Suppressor macrophage treated with lipopolysaccharide for 4 hours (primary cell): ENCODE measurements at regions not wholly inside any gene's neighbourhood (a gene's known extent, or its start where the extent isn't known, plus 50 kb on each side); places are given as distances from the start of the nearest gene placed in this dataset.

Experiments used
- DNase-seq: peaks from one replicate; pipeline ENCODE4 v3.0.0-alpha.2; 2020

DNA sequence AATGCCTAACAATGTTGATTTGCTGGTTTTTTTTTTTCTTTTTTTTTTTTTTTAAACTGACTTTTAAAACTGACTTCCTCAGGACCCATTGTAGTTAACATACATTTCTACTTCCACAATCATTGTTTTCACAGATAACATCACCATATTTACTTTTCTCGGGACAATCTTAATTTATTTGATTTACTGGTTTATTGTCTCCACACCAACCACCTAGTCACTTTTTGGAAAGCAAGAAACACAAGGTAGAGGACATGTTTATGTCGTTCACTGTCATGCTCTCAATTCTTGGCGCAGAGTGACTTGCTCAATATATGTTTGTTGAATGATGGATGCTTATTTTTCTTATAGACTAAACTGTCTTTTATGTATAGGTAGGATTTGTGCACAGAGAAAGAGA is 2280.7 kb downstream of the MAT2B start:
- no peak for DNase-seq

DNA sequence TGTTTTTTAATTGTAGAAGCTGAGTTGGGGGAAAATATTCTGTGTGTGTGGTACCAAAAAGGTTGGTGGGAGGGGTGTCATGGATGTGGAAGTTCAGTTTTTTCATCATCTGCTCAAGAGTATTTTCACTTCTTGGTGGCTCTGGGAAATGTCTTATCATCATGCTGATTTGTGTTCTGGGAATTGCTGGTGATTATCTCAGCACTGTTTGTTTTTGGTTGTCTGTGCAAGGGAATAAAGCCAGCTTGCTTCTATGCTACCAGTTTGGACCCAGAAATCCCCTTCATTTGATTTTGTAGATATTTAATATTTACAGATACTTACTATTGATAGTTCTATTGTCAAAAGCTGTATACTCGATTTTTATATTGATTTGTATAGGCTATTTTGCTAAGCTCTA is 2289.7 kb downstream of the MAT2B start:
- no peak for DNase-seq

DNA sequence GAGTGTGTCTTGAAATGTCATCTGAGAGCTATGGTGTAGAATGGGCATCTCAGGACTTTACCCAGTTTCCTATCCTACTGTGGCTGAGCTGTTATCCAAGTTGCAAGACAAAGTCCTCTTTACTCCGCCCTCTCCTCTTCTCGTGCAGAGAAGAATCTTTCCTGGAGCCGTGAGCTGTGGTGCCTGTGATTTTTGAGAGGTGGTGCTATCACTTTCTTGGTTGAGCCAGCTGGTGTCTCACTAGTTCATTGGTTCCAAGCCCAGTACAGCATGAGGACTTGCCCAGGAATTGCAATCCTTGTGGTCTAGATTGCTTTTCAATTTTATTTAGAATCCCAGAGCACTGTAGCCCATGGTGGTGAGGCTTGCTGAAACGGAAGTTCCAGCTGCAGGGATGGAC is 2300.3 kb downstream of the MAT2B start:
- DNase-seq = no peak

DNA sequence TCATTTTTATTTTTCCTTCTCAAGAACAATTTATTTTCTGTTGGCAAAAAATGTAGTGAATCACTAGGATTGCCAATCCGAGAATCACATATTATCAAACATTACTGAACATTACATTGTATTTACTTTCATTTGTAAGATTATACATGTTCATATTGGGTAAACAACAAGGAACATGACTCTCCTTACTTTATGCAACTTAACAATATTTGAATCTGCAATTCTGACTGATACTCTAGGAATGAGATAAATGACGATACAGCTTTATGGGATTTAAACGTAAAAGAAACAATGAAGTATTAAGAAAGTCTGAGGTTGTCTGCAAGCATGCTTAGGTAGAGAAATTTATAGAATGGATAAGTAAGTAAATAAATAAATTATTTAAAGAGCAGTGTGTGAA is 2302.9 kb downstream of the MAT2B start:
- DNase-seq = no peak

DNA sequence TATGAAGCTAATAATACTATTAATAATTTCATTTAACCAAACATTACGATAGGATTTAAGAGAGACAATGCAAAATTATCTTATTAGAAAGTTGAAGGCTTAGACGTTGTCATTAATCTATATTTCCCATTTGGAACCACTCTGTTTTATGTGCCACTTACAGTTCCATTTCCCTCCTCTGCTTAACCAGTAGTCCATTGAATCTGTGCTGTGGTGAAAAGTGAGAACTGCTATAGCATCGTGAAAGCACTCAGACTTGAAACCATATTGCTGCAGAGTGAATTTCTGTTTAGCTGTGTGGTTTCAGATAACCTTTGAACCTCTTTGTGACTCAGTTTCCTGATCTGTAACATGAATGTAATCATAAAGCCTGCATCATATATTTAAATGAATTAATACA is 2304.5 kb downstream of the MAT2B start:
- DNase-seq = no peak

DNA sequence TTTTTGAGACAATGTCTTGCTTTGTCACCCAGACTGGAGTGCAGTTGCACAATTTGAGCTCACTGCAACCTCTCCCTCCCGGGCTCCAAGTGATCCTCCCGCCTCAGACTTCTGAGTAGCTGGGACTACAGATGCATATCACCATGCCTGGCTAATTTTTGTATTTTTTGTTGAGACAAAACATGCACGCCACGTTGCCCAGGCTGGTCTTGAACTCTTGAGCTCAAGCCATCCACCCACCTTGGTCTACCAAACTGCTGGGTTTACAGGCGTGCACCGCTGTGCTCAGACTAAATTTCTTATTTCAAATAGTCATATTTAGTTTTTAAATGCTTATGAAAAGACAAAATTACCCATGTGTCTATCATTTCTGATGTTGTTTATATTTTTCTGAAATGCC is 2324.1 kb downstream of the MAT2B start:
- DNase-seq = no peak

DNA sequence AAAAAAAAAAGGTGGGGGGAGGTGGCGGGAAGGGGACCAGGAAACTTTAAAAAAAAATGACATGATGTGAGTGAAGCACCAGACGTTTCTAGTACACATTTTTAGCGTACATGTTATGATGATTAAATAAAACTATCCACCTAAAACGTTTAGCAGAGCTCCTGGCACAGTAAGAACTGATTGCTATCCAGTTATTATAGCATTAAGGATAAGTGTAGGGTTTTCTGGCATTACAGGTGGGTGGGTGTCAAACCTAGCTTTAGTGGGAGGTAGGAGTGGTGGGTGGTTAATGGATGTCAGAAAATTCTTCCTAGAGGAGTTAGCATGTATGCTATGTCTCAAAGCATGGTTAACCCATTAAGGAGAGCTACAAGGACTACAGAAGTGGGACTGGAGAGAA is 2329.5 kb downstream of the MAT2B start:
- no peak for DNase-seq

DNA sequence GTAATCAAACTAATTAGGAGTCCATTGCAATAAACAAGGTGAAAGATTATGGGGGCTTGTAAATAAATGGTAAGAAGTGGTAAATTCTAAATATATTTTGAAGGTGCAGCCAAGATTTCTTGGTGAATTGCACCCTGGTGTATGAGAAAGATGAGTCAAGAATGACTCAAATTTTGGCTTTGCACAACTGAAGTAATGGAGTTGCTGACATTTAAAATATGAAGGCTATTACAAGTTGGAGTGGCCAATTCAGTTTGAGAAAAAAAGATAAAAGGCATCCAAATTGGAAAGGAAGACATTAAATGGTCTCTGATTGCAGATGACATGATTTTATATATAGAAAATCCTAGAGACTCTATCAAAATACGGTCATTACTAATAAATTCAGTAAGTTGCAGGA is 2330.6 kb downstream of the MAT2B start:
- DNase-seq = no peak

DNA sequence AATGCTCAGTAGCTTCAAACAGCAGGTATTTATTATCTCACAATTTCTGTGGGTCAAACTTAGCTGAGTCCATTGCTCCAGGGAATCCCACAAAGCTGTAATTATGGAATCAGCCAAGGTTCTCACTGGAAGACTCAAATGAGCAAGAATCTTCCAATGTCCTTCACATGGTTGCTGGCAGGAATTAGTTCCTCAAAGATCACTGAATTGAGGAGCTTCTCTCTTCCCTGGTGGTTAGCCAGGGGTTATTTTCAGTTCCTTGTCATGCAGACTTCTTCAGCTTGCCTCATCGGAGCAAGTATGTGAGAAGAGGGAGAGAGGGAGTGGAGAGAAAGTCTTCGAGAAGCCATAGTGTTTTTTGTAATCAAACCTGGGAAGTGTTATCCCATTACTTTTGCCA is 2331.9 kb downstream of the MAT2B start:
- DNase-seq = no peak

DNA sequence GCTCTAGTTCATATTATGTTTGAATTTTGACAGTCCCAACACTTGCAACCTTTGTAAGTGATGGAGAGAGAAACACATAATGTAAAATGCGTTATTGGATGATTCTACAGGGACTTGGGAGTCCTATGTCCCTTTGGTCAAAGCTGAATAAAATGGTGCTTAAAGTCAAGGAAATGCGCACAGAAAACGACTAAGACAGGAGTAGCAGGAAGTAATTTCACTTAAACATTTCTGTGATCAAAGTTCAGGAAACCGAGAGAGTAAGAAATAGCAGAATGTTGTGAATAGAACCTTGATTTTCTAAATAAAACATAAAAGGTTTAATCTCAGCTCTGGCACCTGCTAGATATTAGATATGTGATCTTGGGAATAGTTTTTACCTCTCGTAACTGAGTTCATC is 2339.2 kb downstream of the MAT2B start:
- no peak for DNase-seq

DNA sequence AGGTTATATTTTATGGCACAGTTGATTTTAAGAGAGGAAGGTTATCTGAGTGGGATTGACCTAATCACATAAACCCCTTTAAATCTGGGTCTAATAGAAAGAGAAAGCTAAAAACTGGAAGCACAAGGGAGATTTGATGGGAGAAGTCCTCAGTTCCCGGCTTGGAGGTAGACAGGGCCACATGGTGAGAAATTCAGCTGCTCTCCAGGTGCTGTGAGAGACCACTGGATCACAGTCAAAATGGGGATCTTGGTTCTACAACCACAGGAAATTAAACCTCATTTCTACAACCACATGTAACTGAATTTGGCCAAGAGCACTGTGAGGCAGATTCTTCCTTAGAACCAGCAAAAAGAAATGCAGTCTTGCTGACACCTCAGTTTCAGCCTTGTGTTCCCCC is 2352.7 kb downstream of the MAT2B start:
- DNase-seq = no peak

DNA sequence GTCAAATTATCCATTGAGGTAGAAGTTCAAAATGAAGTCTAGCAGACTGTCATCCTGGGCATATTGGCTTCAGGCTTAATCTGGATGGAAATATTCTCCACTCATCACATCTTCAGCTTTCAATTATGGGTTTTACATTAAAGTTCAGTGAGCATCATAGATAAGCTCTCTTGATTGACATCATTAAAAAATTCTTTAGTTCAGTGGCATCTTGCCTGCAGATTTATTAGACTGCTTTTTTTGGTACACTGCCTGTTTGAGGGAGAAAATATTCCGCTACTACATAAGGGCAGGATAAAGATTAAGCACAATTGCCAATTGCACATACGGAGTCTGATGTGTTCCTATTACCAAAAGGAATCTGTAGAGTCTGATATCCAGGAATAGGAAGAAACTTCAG is 2353.8 kb downstream of the MAT2B start:
- DNase-seq = no peak

DNA sequence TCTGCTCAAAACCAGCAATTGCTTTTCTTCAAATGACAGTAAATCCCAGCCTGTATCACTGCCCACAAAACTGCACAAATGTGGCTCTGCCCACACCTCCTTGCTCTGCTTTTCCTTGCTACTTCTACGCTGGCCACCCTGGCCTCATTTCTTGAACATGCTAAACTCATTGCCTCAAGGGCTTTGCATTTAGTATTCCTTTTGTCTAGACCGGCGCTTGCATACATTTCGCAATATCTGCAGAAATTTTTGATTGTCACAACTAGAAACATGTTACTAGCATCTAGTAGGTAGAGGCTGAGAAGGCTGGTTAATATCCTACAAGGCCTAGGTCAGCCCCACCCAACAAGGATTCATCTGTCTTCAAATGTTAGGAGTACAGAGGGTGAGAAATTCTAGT is 2357.8 kb downstream of the MAT2B start:
- no peak for DNase-seq

DNA sequence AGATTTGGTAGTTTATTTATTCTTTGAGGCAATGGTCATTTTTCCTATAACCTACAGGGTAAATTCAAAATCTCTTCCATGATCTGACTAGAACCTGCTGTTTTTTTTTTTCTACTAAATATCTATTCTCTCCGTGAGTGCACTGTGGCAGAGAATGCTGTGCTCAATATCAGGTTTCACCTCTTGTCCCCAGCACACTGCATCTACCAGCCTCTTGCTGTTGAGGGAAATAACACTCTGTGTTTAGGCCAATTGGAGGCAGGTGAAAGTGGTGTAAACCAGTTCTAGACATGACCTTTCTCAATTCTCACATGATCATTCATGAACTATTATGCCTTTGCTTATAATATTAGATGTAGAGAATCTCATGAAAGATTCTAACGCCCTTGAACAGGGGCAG is 2365.9 kb downstream of the MAT2B start:
- no peak for DNase-seq

DNA sequence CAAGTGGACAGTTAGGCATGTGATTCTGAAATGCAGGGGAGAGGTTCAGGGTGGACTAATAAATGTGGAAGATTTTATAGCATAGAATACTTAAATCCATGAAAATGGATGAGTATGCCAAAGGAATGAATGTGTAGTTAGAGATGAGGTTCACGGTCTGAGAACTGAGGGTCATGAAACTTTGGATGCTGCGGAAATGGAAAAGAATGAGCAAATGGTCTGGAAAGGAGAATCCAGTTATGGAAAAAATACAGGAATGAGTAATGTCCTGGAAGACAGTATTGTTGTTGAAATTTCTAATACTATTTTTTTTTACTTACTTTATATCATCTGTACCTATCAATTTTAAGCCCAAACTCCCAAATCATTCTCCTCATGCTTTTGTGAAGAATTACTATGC is 2369.4 kb downstream of the MAT2B start:
- DNase-seq = no peak

DNA sequence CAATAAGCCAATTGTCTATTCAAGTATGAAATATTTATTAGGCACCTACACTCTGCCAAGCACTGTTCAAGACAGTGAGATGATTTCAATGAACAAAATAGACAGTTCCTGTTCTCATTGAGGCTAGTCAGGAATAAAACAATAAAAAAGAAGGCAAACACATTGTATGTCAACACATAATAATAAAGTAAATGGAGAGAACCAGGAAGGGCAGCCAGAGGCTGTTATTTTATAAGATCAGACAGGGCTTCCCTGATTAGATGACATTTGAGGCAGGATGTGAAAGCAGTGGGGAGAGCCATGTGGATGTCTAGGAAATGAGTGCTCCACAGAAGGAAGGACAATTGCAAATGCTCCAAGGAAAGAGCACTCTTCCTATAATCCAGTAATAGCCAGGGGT is 2371.1 kb downstream of the MAT2B start:
- DNase-seq = no peak

DNA sequence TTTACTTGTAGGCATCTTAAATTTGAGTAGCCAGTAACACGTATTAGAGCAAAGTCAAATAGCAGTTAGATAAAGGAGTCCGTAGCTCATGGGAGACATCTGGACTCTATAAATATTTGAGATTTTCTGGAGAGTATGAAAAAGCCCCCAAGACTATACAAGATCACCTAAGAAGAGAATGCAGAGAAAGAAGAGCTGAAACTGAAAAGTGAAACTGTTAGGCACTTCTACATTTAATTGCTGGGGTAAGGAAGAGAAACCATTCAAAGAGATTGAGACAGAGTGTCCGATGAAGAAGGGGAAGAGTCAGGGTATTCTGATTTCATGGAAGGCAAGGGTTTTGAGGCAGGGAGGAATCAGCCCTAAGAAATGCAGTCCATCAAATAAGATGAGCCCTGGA is 2372.1 kb downstream of the MAT2B start:
- no peak for DNase-seq

DNA sequence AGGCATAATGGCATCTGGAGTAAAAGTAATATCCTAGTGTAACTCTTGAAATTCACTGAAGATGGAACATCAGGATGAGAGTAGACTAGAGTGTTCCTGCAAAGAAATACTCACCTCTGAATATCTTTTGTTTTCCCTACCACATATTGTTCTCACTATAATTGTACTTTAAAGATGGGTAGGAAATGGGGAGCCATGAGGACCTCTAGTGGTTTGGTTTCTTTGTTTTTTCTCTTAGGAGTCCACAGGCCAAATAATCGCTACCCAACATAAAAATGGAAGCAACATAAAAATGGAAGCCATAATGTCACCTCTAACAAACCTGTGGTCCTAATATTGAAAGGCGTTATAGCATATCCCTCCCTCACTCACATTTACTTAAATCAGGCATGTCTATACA is 2375.8 kb downstream of the MAT2B start:
- no peak for DNase-seq

DNA sequence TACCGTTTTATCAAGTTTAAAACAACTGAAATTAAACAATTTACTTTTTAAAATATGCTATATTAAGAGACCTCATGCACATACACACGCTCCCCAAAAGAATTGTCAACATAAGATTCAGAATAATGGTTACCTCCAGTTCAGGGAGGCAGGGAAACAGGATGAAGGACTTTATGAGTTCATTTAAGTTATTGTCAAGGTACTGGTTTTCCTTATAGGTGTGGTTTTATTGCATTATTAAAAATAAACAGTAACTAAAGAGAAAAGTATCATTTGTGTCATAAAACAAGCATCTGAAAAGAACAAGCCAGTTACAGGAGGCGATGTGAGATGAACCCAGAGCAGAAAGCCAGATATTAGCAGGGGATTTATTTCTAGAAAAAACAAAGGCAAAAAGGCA is 2376.7 kb downstream of the MAT2B start:
- no peak for DNase-seq

DNA sequence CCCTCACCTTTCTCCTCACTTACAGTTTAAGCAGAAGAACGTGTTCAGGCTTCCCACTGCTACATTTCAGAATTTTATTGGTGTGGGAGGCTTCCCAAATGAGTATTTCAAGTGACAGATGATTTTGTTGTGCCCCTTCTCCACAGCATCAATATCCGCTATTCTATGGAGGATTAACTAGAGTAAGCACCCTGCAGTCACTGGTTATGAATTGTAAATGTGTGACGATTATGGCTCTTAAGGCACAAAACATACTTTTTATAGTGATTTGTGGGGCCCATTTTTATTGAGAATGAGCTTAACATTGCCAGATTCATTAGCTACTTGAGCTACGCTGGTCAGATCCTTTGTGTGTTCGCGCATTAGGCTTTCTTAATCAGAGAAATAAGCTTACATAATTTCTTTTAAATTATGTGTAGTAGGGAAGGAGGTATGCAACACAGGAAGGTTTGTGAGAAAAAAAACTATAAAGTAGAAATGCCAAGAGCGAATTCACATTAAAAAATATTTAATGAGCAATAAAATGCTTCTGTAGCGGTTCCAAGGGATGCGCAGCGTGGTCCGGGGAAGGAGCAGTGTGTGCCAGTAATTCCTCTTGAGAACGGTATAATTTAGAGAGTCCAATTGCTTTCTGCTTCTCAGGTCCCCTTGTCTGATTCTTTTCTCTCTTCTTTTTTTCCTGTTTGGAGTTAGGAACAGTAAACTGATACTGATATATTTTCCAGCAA is 2380.4 kb downstream of the MAT2B start:
- no peak for DNase-seq

DNA sequence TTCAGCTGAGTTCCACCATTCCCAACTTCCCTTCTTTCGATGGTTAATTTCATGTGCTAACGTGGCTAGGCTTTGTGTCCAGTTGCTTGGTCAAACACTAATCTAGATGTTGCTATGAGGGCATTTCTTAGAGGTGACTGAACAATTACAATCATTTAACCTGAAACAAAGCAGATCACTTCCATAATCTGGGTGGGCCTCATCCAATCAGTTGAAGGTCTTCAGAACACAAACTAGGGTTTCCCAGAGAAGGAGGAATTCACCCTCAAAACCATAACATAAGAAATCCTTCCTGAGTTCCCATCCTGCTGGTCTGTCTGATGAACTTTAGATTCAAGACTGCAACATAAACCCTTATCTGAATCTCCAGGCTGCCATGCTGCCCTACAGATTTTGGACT is 2381.7 kb downstream of the MAT2B start:
- DNase-seq = no peak

DNA sequence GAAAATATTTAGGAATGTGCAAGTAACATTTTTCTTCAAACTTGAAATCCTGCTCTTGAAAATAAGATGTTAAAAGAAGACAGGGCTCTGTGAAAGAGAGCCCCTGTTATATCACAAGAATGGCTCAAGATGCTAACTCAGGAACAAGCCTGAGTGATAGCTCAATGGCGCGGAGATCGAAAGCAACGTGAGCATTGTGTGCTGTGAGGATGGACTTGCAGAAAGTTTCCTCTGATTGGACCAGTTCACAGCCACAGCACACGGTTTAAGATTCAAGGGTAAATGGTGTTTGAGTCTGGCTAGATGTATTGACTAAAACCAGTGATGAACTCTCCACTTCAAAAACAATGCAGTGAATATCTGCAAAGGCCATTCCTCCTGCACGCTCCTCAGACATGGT is 2387.0 kb downstream of the MAT2B start:
- DNase-seq = no peak

DNA sequence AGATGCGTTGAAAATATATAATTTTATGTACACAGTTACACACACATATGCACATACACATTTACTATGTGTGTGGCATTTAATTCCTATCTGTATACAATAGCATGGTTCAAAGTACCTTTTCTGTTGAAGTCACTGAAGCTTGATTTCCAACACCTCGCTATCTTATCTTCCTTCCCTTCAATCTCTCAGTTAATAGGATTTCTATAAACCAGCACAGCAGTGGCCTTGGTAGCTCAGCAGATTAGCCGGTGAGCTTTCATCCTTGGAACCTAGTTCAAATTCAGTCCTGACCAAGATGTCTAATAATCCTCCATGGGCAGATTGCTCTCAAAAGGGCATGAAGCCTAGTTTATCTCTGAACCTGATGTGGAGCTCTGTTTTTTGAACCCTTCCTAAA is 2389.5 kb downstream of the MAT2B start:
- DNase-seq = no peak

DNA sequence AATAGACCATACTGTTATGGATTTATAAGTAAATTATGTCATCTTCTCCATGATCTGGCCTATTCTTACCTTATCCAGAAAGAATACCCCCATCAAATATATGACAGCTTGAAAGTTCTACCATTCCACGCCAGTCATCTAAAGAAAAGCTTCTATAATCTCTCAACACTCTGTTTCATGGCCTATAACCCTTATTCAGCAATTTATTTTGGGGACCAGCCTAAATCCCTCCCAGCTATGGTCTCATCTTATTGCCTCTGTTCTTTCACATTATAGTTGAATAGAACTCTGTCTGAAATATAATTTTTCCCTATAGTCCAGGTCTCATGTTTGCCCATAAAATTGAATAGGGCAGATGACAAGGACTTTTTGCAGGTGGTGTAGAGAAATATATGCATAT is 2387.6 kb upstream of the WWC1 start:
- no peak for DNase-seq

DNA sequence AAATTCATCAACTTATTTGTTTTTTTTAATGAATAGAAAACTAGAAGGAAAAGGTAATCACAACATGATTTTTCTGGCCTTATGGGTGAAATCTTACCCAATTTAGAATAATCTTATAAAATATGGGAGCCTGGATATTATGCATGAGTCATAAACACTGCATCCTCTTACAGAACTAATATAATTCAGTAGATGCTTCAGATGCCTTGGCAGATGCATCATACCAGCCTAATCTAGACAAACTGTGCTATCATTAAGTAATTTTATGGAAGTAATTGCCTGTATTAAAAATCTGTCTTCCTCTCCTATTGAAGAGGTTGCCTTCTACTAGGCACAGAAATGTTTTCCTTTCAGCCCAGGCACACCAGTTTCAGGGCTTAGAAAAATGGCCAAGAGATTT is 2384.6 kb upstream of the WWC1 start:
- DNase-seq = no peak

DNA sequence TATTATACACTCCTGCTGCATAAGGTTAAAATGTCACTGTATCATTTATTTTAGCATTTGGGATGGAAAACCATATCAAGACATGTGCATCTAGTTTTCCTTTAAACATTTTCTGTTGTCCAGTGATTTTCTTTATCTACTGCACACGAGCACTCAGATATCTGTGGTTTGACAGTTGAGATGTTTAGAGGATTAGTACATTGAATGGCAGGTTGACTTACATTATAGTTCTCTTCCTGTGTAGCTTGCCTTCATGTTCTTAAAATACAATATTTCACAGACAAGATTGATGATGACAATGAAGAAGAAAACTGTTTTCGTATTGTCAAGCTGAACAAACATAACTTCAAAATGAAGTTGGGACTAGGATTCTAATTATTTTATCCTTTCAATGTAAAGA is 2378.4 kb upstream of the WWC1 start:
- no peak for DNase-seq
